H9 (cell line): ENCODE measurements at regions not wholly inside any gene's neighbourhood (a gene's known extent, or its start where the extent isn't known, plus 50 kb on each side); places are given as distances from the start of the nearest gene placed in this dataset.

ENCODE experiments used
- DNase-seq: peaks from one replicate; pipeline ENCODE4 v3.0.0-alpha.2; 2017
- H2AFZ ChIP-seq: one replicate; pipeline ENCODE4 v1.6.1; 2013; ENCODE audit warnings: mild to moderate bottlenecking, low read length, control low read depth, moderate library complexity
- H2AK5ac ChIP-seq: 2 replicates; pipeline ENCODE4 v1.6.1; 2013; ENCODE audit warnings: low read length, control low read depth, mixed read lengths; ENCODE audit not compliant: insufficient read length
- H2BK120ac ChIP-seq: one replicate; pipeline ENCODE4 v1.6.1; 2013; ENCODE audit warnings: low read depth, mild to moderate bottlenecking, low read length, control low read depth, inconsistent platforms; ENCODE audit not compliant: poor library complexity, severe bottlenecking
- H2BK12ac ChIP-seq: 2 replicates; pipeline ENCODE4 v1.6.1; 2013; ENCODE audit warnings: low read length, control low read depth, mixed read lengths, low read depth; ENCODE audit not compliant: insufficient read length
- H2BK15ac ChIP-seq: 2 replicates; pipeline ENCODE4 v1.6.1; 2013; ENCODE audit warnings: low read depth, low read length, control low read depth
- H2BK20ac ChIP-seq: one replicate; pipeline ENCODE4 v1.6.1; 2013; ENCODE audit warnings: low read depth, mild to moderate bottlenecking, low read length, control low read depth, inconsistent platforms; ENCODE audit not compliant: poor library complexity, severe bottlenecking
- H2BK5ac ChIP-seq: 2 replicates; pipeline ENCODE4 v1.6.1; 2013; ENCODE audit warnings: low read length, control low read depth, mixed read lengths; ENCODE audit not compliant: insufficient read length
- H3K14ac ChIP-seq: 2 replicates; pipeline ENCODE4 v1.6.1; 2013; ENCODE audit warnings: low read length, control low read depth; ENCODE audit not compliant: insufficient read depth
- H3K18ac ChIP-seq: 2 replicates; pipeline ENCODE4 v1.6.1; 2013; ENCODE audit warnings: low read depth, mild to moderate bottlenecking, mixed read lengths, low read length, control low read depth; ENCODE audit not compliant: insufficient read length
- H3K23ac ChIP-seq: 2 replicates; pipeline ENCODE4 v1.6.1; 2013; ENCODE audit warnings: low read length, control low read depth, mixed read lengths, low read depth; ENCODE audit not compliant: insufficient read length
- H3K23me2 ChIP-seq: 2 replicates; pipeline ENCODE4 v1.6.1; 2013; ENCODE audit warnings: low read depth, mild to moderate bottlenecking, mixed read lengths, low read length, control low read depth; ENCODE audit not compliant: insufficient read length, poor library complexity, severe bottlenecking
- H3K27ac ChIP-seq: 2 replicates; pipeline ENCODE4 v1.5.1; 2013; ENCODE audit warnings: low read length, control low read depth, mixed read lengths, low read depth; ENCODE audit not compliant: insufficient read length
- H3K27me3 ChIP-seq: 2 replicates; pipeline ENCODE4 v1.6.1; 2013; ENCODE audit warnings: low read length, control low read depth, inconsistent platforms; ENCODE audit not compliant: insufficient read depth
- H3K4ac ChIP-seq: 2 replicates; pipeline ENCODE4 v1.6.1; 2013; ENCODE audit warnings: low read depth, mild to moderate bottlenecking, control low read depth, inconsistent platforms, low read length, moderate library complexity
- H3K4me1 ChIP-seq: 2 replicates; pipeline ENCODE4 v1.6.1; 2013; ENCODE audit warnings: low read length, control low read depth, inconsistent platforms; ENCODE audit not compliant: insufficient read depth
- H3K4me2 ChIP-seq: 2 replicates; pipeline ENCODE4 v1.6.1; 2013; ENCODE audit warnings: low read length, control low read depth, mixed read lengths; ENCODE audit not compliant: insufficient read length, insufficient read depth
- H3K56ac ChIP-seq: 2 replicates; pipeline ENCODE4 v1.6.1; 2013; ENCODE audit warnings: low read depth, mild to moderate bottlenecking, mixed read lengths, low read length, control low read depth; ENCODE audit not compliant: insufficient read length
- H3K79me1 ChIP-seq: 2 replicates; pipeline ENCODE4 v1.6.1; 2013; ENCODE audit warnings: low read depth, mild to moderate bottlenecking, moderate library complexity, low read length, control low read depth, inconsistent platforms; ENCODE audit not compliant: insufficient read depth, poor library complexity, severe bottlenecking
- H3K79me2 ChIP-seq: 2 replicates; pipeline ENCODE4 v1.6.1; 2013; ENCODE audit warnings: low read length, control low read depth, inconsistent platforms; ENCODE audit not compliant: insufficient read depth
- H3K9ac ChIP-seq: 2 replicates; pipeline ENCODE4 v1.6.1; 2013; ENCODE audit warnings: low read length, control low read depth, mixed read lengths; ENCODE audit not compliant: insufficient read length; ENCODE audit errors: extremely low read depth
- H3K9me3 ChIP-seq: one replicate; pipeline ENCODE4 v1.6.1; 2013; ENCODE audit warnings: low read depth, low read length, inconsistent platforms; ENCODE audit not compliant: control insufficient read depth
- H3T11ph ChIP-seq: one replicate; pipeline ENCODE4 v1.6.1; 2013; ENCODE audit warnings: mild to moderate bottlenecking, low read length, control low read depth, inconsistent platforms
- H4K20me1 ChIP-seq: one replicate; pipeline ENCODE4 v1.6.1; 2013; ENCODE audit not compliant: control insufficient read depth, insufficient read length, insufficient read depth
- H4K5ac ChIP-seq: 2 replicates; pipeline ENCODE4 v1.6.1; 2013; ENCODE audit warnings: low read depth, mild to moderate bottlenecking, mixed read lengths, low read length, control low read depth; ENCODE audit not compliant: insufficient read length
- H4K8ac ChIP-seq: replicated peaks from 2 replicates; pipeline ENCODE4 v1.6.1; 2013; ENCODE audit warnings: low read length, control low read depth, mixed read lengths, low read depth; ENCODE audit not compliant: insufficient read length
- H4K91ac ChIP-seq: 2 replicates; pipeline ENCODE4 v1.6.1; 2013; ENCODE audit warnings: low read depth, mild to moderate bottlenecking, moderate library complexity, mixed read lengths, low read length, control low read depth; ENCODE audit not compliant: insufficient read length
- H3K27ac Mint-ChIP-seq, 3 experiments: 2 replicates in 2 of 3; 3 replicates in 1 of 3; pipeline ENCODE4 v1.8.0; 2020 to 2021; ENCODE audit warnings: mixed read lengths in 3 of 3, mild to moderate bottlenecking in 1 of 3, moderate library complexity in 1 of 3
- H3K27me3 Mint-ChIP-seq: 2 replicates; pipeline ENCODE4 v1.8.0; 2021; ENCODE audit warnings: low read depth, mild to moderate bottlenecking, moderate library complexity, mixed read lengths
- H3K36me3 Mint-ChIP-seq, 3 experiments: 2 replicates in 2 of 3; 3 replicates in 1 of 3; pipeline ENCODE4 v1.8.0; 2020 to 2021; ENCODE audit warnings: low read depth in 3 of 3, mixed read lengths in 3 of 3; ENCODE audit not compliant: insufficient read depth in 1 of 3
- H3K4me1 Mint-ChIP-seq, 2 experiments: 2 replicates each; pipeline ENCODE4 v1.8.0; 2020; ENCODE audit warnings: mixed read lengths in 2 of 2
- H3K4me3 Mint-ChIP-seq, 2 experiments: 2 replicates in 1 of 2; 3 replicates in 1 of 2; pipeline ENCODE4 v1.8.0; 2020 to 2021; ENCODE audit warnings: mild to moderate bottlenecking in 2 of 2, mixed read lengths in 2 of 2, moderate library complexity in 1 of 2
- H3K9me3 Mint-ChIP-seq, 2 experiments: 2 replicates in 1 of 2; 3 replicates in 1 of 2; pipeline ENCODE4 v1.8.0; 2020; ENCODE audit warnings: mild to moderate bottlenecking in 2 of 2, mixed read lengths in 2 of 2, moderate library complexity in 1 of 2
- TF ChIP-seq, protein P1 (sequence below): fragments of 200-600 bp; sonication (generic); conservative IDR thresholded peaks from 3 replicates; pipeline ENCODE4 v1.8.0; 2021; ENCODE audit warnings: antibody characterized with exemption, mild to moderate bottlenecking

DNA sequence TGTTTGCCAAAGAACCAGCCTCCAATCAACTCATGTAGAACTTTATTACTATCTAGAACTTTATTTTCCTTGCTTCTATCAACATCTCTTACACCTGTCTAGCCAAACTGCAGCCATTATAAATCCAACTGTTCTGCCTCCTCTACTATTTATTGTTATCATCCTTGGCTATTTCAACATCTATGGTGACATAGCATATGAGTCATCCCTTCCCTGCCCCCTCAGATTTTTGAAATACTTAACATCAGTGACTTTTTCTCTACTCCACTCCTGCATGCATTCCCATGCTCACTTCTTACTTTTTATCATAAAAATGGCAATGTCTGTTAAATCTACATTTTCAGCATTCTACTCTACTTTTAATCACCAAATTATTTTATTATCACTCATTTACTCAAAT, 544.9 kb upstream of the NEGR1 start:
- no peak overlapping the region for H2BK120ac ChIP-seq
- H3K9me3 ChIP-seq: no peaks in the 10 kb centered on the region
- no peak for DNase-seq
- Mint-ChIP-seq H3K36me3 (peaks cover 6 to 11% (median 10%) of the 10 kb centered on the region in 3 experiments; a peak in 6 of 7 replicates), H3K27me3 (no peaks in the 10 kb centered on the region), H3K9me3 (peaks cover 11 to 17% of the 10 kb centered on the region in 2 experiments), H3K4me1 (peaks cover 2 to 13% of the 10 kb centered on the region in 2 experiments; a peak in 2 of 4 replicates), H3K4me3 (no peak overlapping the region), H3K27ac (no peak overlapping the region)
- H3K4ac ChIP-seq: no peak overlapping the region
- TF ChIP-seq, protein P1, sequence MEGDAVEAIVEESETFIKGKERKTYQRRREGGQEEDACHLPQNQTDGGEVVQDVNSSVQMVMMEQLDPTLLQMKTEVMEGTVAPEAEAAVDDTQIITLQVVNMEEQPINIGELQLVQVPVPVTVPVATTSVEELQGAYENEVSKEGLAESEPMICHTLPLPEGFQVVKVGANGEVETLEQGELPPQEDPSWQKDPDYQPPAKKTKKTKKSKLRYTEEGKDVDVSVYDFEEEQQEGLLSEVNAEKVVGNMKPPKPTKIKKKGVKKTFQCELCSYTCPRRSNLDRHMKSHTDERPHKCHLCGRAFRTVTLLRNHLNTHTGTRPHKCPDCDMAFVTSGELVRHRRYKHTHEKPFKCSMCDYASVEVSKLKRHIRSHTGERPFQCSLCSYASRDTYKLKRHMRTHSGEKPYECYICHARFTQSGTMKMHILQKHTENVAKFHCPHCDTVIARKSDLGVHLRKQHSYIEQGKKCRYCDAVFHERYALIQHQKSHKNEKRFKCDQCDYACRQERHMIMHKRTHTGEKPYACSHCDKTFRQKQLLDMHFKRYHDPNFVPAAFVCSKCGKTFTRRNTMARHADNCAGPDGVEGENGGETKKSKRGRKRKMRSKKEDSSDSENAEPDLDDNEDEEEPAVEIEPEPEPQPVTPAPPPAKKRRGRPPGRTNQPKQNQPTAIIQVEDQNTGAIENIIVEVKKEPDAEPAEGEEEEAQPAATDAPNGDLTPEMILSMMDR: no peak
- H3K18ac ChIP-seq: no peak overlapping the region
- H3K27me3 ChIP-seq: no peaks in the 10 kb centered on the region
- H3K14ac ChIP-seq: no peak overlapping the region
- no peaks in the 10 kb centered on the region for H3K79me2 ChIP-seq
- H3K23ac ChIP-seq: no peak overlapping the region
- H2BK12ac ChIP-seq: no peak overlapping the region
- no peaks in the 10 kb centered on the region for H4K20me1 ChIP-seq
- H4K5ac ChIP-seq: no peak overlapping the region
- H4K8ac ChIP-seq: no peak overlapping the region
- H3T11ph ChIP-seq: no peak overlapping the region
- H3K4me1 ChIP-seq: no peaks in the 10 kb centered on the region; the same call in 1 of the 2 replicates
- no peak overlapping the region for H2BK5ac ChIP-seq
- no peak overlapping the region for H4K91ac ChIP-seq
- no peak overlapping the region for H3K56ac ChIP-seq
- no peak overlapping the region for H2BK15ac ChIP-seq
- H3K27ac ChIP-seq: no peak overlapping the region
- no peak overlapping the region for H3K9ac ChIP-seq
- H2AFZ ChIP-seq: no peak overlapping the region
- no peaks in the 10 kb centered on the region for H3K23me2 ChIP-seq
- H3K79me1 ChIP-seq: no peaks in the 10 kb centered on the region
- H2AK5ac ChIP-seq: no peak overlapping the region
- H2BK20ac ChIP-seq: no peak overlapping the region
- no peak overlapping the region for H3K4me2 ChIP-seq
